ACHN (cell line): ENCODE measurements at regions not wholly inside any gene's neighbourhood (a gene's known extent, or its start where the extent isn't known, plus 50 kb on each side); places are given as distances from the start of the nearest gene placed in this dataset.

Source experiments
- DNase-seq: peaks from one replicate; pipeline ENCODE4 v3.0.0-alpha.2; 2015
- in situ Hi-C: cut with HindIII; loops from 2 replicates; pipeline ENCODE4 v1.10.0; 2017; ENCODE audit warnings: low sequenced_read_pairs, low pct_ligation_motif_present, low pct_unique_long_range_greater_than_20kb

- in situ Hi-C loops = no loop called here
- no peak for DNase-seq
These were observed 206.6 kb upstream of the RBMS1 start for GRCh38 chr2:160700021-160700814.

GRCh38 chr2:160701822-160702221 is 208.2 kb upstream of the RBMS1 start:
- in situ Hi-C loops = no loop called here

GRCh38 chr2:160702754-160703153 is 209.1 kb upstream of the RBMS1 start:
- in situ Hi-C loops = no loop called here
- no peak for DNase-seq

More at GRCh38 chr2:160701822-160702221, 208.2 kb upstream of the RBMS1 start:
- no peak for DNase-seq

- in situ Hi-C loops = no loop called here
- no peak for DNase-seq
These were observed 210.3 kb upstream of the RBMS1 start for GRCh38 chr2:160703648-160704585.

- in situ Hi-C loops = no loop called here
- DNase-seq = no peak
These were observed 221.8 kb upstream of the RBMS1 start for GRCh38 chr2:160715428-160715827.

GRCh38 chr2:160719116-160719515 is 225.5 kb upstream of the RBMS1 start:
- in situ Hi-C loops = no loop called here
- no peak for DNase-seq

- no peak for DNase-seq
- in situ Hi-C loops = no loop called here
These were observed 226.5 kb upstream of the RBMS1 start for GRCh38 chr2:160720098-160720497.

- in situ Hi-C loops = no loop called here
These were observed 227.8 kb upstream of the RBMS1 start for GRCh38 chr2:160721089-160722040.

GRCh38 chr2:160726046-160726445 is 232.4 kb upstream of the RBMS1 start:
- in situ Hi-C loops = no loop called here
- no peak for DNase-seq

More at GRCh38 chr2:160721089-160722040, 227.8 kb upstream of the RBMS1 start:
- DNase-seq = no peak

GRCh38 chr2:160730296-160730995 is 236.8 kb upstream of the RBMS1 start:
- in situ Hi-C loops = no loop called here
- no peak for DNase-seq

- no peak for DNase-seq
- in situ Hi-C loops = no loop called here
These were observed 237.8 kb upstream of the RBMS1 start for GRCh38 chr2:160731415-160731814.

GRCh38 chr2:160731856-160732255 is 238.2 kb upstream of the RBMS1 start:
- in situ Hi-C loops = no loop called here

GRCh38 chr2:160735696-160736095 is 242.1 kb upstream of the RBMS1 start:
- in situ Hi-C loops = no loop called here
- DNase-seq = no peak

More at GRCh38 chr2:160731856-160732255, 238.2 kb upstream of the RBMS1 start:
- DNase-seq = no peak

- DNase-seq = no peak
These were observed 242.8 kb upstream of the RBMS1 start for GRCh38 chr2:160736148-160737028.

GRCh38 chr2:160737247-160737646 is 243.6 kb upstream of the RBMS1 start:
- in situ Hi-C loops = no loop called here
- DNase-seq = no peak

More at GRCh38 chr2:160736148-160737028, 242.8 kb upstream of the RBMS1 start:
- in situ Hi-C loops = no loop called here

- in situ Hi-C loops = no loop called here
- no peak for DNase-seq
These were observed 247.7 kb upstream of the RBMS1 start for GRCh38 chr2:160741271-160741670.

- in situ Hi-C loops = no loop called here
- DNase-seq = no peak
These were observed 248.2 kb upstream of the RBMS1 start for GRCh38 chr2:160741815-160742214.
